H4 (cell line): ENCODE measurements at regions not wholly inside any gene's neighbourhood (a gene's known extent, or its start where the extent isn't known, plus 50 kb on each side); places are given as distances from the start of the nearest gene placed in this dataset.
"Not testable (repeated sequence)": the region's sequence is repeated elsewhere in the genome, so short reads cannot be mapped to it uniquely, and the experiment has no call there.

Source experiments
- DNase-seq: peaks from one replicate; pipeline ENCODE4 v3.0.0-alpha.2; 2015; ENCODE audit warnings: low spot score

GRCh38 chr1:79969886-79970285 is 963.4 kb upstream of the ADGRL4 start:
- no peak for DNase-seq

- no peak for DNase-seq
Observed at GRCh38 chr1:79966438-79966837, 959.9 kb upstream of the ADGRL4 start.

GRCh38 chr1:79959635-79960034 is 953.1 kb upstream of the ADGRL4 start:
- DNase-seq: no peak

GRCh38 chr1:79955966-79956365 is 949.4 kb upstream of the ADGRL4 start:
- DNase-seq: no peak

GRCh38 chr1:79950511-79950910 is 944.0 kb upstream of the ADGRL4 start:
- DNase-seq: no peak

- DNase-seq: no peak
Observed at GRCh38 chr1:79945391-79945790, 938.9 kb upstream of the ADGRL4 start.

GRCh38 chr1:79929356-79929755 is 922.8 kb upstream of the ADGRL4 start:
- DNase-seq: no peak

GRCh38 chr1:79928901-79929300 is 922.4 kb upstream of the ADGRL4 start:
- no peak for DNase-seq

- DNase-seq: no peak
Observed at GRCh38 chr1:79920960-79921669, 914.6 kb upstream of the ADGRL4 start.

GRCh38 chr1:79914896-79915295 is 908.4 kb upstream of the ADGRL4 start:
- DNase-seq: no peak

GRCh38 chr1:79912813-79913212 is 906.3 kb upstream of the ADGRL4 start:
- no peak for DNase-seq

- DNase-seq: no peak
Observed at GRCh38 chr1:79903321-79903720, 896.8 kb upstream of the ADGRL4 start.

GRCh38 chr1:79902418-79902817 is 895.9 kb upstream of the ADGRL4 start:
- no peak for DNase-seq

GRCh38 chr1:79899914-79900313 is 893.4 kb upstream of the ADGRL4 start:
- peak; percentile 64 for DNase-seq

- no peak for DNase-seq
Observed at GRCh38 chr1:79896140-79896539, 889.6 kb upstream of the ADGRL4 start.

GRCh38 chr1:79895573-79895972 is 889.0 kb upstream of the ADGRL4 start:
- DNase-seq: no peak

GRCh38 chr1:79894129-79894528 is 887.6 kb upstream of the ADGRL4 start:
- not testable (repeated sequence) for DNase-seq

GRCh38 chr1:79887059-79887458 is 880.5 kb upstream of the ADGRL4 start:
- no peak for DNase-seq

GRCh38 chr1:79885101-79885500 is 878.6 kb upstream of the ADGRL4 start:
- no peak for DNase-seq

GRCh38 chr1:79877086-79877485 is 870.6 kb upstream of the ADGRL4 start:
- DNase-seq: no peak

GRCh38 chr1:79875187-79875586 is 868.7 kb upstream of the ADGRL4 start:
- DNase-seq: no peak

GRCh38 chr1:79874289-79874688 is 867.8 kb upstream of the ADGRL4 start:
- no peak for DNase-seq

GRCh38 chr1:79859212-79859948 is 852.9 kb upstream of the ADGRL4 start:
- DNase-seq: no peak

- DNase-seq: no peak
Observed at GRCh38 chr1:79852004-79852403, 845.5 kb upstream of the ADGRL4 start.
